Embryonic facial prominence (tissue), 1 donor: ENCODE measurements at regions not wholly inside any gene's neighbourhood (a gene's known extent, or its start where the extent isn't known, plus 50 kb on each side); places are given as distances from the start of the nearest gene placed in this dataset.
"Not testable (repeated sequence)": the region's sequence is repeated elsewhere in the genome, so short reads cannot be mapped to it uniquely, and the experiment has no call there.

Experiments
- DNase-seq: peaks from one replicate; pipeline ENCODE4 v3.0.0-alpha.2; 2016; ENCODE audit errors: extremely low spot score

DNA sequence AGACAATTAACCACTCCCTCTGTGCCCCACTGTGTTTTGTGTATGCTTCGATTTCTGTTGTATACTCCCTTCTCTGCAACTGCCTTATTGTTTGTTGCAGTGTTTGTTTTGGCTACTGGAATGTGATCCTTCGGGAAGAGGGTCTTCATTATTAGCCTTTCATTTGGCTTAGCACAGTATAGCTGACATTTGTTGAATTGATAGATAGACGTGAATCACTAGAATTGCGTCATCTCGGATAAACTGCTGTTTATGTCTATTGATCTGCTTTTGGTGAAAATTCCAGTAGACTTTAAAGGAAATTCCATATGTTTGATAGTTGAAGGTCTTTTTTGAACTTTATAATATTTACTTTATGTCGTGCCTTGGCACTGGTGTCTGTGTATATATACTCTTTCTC, 189.9 kb upstream of the EYA4 start:
- DNase-seq: no peak

DNA sequence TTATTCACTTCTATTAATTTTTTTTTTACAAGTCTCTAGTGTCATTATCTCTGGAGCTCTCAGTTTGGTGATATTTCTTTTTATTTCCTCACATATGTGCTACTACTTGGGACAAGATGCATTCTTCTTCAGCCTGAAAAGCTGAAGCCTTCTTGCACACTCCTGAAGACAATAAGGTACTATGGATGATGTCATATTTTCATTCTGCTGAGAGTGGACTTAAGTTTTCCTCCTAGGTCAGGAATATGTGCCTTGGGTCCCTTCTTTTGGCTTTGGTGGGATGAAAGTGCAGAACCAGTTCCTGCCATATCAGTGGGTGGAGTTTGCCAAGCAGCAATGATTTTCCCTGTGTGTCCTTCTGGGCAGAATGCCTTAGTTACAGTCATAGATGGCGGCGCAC, 188.7 kb upstream of the EYA4 start:
- DNase-seq: no peak

DNA sequence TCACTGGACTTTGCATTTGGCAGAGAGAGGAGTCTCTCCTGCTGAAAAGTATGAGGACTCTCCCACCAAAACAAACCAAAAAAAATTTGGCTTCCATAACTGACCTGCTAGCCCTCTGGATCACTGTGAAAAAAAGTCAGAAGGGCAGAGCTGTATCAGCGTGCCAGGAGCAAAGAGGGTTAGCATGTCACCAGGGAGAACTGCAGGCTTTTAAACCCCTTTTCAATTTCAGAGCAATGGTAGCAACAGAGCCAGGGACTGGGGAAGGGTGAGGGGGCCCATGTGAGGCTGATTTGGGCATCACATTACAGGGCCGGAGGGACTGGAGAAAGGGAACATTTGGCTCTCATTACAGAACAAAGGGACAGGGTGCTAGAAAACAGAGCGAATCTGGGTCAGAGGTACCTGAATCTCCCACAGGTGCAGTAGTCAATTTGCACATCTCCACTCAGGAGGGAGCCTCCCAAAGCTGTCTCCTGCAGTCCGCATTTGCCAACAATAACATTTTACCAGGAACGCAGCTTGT, 185.7 kb upstream of the EYA4 start:
- no peak for DNase-seq

DNA sequence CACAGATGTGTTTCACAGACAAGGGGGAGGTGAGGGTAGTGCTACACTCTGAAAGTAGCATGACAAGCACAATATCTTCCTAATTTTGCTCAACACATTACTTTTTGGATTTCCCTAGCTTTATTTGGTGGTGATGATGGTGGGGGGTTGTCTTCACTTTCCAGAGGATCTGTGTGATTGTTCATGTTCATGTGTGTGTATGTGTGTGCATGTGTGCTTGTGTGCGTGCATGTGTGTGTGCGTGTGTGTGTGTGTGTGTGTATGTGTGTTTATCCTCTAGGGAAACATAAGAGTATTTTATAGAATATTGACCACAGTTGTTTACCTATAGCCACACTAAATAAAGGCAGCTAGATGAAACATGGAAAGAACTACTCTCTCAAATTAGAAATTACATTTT, 183.8 kb upstream of the EYA4 start:
- no peak for DNase-seq

DNA sequence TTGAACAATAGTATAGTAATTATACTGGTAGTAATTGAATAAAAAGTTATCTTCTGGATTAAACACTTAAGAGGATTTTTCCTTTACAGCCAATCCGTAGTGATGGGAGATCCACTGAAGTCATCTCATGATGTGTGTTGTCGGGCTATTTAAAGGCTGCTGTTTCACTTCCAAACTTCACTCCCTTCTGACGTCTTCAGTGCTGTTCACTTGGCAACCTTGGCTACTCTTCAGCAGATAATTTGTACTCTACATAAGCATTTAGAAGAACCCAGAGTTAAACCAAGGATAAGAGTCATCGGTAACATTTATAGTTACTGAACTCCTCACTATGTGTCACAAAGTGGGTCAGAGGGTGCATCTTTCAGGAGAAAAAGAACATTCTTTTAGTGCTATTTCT, 179.1 kb upstream of the EYA4 start:
- DNase-seq: no peak

DNA sequence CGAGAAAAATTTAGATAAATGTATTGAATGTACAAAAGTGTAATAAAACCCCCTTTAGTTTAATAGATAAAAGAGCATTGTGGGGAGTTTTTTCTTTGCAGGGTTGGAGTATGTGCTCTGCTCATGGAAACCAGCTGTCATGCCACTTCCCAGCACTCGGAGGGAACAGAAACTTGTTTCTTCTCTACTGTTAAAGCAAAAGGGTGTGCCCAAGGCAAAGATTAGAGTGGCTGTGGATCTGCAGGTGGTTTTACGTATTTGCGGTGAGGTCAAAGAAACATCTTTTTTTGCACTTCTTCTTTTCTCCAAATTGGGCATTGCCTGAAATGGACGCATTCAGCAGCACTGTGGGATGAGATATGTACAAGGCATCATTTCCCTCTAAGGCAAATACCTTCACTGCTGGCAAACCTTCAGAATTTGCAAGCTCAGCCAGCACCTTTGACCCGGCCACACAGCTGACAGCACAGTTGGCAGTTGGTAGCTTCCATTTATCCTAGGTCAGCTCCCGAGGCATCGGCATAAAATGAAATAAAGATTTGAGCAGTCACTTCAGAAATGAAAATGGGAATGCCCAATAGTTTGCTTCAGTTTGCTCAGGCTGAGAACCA, 178.4 kb upstream of the EYA4 start:
- no peak for DNase-seq

DNA sequence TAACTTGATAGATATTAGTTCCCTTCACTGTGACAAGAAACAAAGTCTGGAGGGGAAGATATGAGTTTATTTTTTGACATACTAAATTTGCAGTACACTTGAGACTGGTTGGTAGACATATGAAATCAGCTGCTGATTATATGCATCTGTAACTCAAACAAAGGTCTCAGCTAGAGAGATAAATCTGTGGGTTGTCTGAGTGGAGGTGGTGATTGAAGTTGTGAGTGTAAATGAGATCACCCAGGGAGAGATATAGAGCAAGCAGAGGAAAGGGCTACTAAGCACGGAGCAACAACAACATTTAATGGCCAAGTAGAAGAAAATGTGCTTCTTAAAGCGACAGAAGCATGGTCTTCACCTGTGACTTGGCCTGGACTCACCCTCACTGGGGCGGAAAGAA, 173.2 kb upstream of the EYA4 start:
- DNase-seq: no peak

DNA sequence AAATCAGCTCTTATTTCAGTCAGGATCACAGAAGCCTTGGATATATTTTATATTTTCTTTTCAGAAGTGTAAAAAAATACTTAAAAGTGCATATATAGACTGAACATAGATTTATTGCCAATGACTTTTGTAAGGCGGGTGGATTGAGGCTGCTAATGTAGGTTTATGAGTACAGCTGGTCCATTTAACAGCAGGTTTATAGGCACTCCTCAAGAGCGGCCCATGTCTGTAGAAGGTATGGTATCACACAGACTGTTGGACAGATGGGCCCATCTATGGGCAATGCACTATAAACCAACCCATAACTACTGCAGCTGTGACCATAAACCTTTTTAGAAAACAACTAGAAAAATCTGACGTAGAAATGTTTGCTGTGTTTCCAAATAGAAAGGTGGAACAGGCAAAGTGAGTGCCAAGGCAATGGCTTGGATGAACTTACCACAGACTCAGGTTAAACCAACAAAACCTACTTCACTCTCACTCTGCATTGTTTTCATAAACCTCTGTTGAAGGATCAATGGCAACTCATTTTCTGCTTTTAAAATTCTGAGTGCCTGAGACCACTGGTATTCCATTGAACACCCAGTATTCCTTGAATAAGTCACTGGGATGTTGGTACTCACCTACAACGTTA, 170.6 kb upstream of the EYA4 start:
- no peak for DNase-seq

DNA sequence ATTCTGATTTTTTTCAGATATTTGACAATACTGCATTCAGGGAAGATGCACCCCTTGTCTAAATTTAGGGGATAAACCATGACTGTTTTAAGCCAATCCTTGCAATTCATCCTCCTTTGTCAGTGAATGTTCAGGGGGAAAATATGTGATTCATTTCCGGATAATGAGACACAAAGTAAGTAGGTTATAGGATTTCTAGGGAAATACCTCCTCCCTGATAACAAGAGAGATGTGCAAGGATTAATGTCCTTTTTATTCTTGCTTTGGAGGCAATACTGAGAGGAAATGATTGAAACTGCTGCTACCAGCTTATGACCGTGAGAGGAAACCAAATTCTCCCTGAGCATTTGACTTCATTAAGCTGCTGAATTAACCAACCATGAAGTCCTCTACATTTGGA, 161.3 kb upstream of the EYA4 start:
- no peak for DNase-seq

DNA sequence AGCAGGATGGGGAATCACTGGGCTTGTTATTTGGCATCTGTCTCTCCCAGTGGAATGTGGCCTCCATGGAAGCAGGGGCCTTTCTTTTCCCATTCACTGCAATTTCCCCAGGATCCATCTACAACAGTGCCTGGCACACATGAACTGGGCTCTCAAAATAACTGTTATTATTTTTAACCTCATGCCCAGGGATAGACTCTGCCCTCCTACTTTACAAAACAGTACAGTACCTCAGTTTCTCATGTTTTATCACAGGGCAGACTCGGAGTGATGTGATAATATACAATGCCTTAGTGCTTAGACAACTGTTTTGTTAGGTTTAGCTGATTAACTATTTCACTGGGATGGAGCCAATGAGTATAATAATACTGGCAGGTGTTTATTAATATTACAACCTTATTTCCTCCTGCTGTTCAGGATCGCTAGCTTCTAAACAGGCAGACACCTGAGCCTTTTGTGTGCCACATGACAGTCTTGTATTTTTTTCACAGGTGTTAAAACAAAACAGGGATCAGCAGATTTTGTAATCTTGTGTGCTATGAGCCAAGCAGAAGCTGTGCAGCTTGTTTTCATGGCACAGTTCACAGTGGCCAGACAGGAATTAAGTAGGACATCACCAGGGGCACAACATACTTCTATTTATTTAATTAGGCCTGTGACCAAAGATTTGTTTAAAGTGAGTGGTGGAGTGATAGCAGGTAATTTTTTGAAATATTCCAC, 157.7 kb upstream of the EYA4 start:
- DNase-seq: no peak

DNA sequence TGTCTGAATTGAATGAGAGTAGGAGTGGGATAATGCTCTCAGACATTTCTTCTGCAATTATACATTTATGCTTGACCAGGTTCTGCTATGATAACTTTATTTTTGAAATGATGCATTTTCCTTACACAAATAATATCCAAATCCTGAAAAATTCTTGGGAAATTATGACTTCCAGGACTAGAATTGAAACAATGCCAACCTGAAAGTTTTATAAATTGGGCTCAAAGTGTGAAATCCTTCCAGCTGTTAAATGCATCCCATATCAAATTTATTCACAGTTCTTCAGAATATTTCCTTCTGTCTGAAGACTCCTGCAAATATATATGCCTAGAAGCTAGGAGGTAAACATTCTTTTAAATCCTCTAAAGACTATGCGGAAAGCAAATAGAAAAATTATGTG, 155.7 kb upstream of the EYA4 start:
- no peak for DNase-seq

DNA sequence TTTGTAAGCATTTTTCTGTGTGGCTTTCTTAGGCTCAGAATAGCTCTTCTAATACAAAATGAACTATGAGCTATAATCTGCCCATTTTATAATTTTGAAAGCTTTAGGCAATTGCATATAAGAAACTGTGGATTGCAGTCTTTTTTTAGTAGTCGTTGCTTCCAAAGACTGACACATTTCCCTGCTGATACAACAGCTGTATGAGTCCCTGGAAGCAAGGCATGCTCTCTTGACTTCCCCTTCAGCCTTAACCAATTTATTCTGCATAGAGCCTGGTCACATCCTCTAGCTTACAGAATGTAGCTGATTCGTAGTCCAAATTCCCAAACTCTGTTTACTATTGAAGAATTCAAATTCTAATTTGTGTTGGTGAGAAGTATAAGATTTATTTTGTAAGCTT, 155.3 kb upstream of the EYA4 start:
- no peak for DNase-seq

DNA sequence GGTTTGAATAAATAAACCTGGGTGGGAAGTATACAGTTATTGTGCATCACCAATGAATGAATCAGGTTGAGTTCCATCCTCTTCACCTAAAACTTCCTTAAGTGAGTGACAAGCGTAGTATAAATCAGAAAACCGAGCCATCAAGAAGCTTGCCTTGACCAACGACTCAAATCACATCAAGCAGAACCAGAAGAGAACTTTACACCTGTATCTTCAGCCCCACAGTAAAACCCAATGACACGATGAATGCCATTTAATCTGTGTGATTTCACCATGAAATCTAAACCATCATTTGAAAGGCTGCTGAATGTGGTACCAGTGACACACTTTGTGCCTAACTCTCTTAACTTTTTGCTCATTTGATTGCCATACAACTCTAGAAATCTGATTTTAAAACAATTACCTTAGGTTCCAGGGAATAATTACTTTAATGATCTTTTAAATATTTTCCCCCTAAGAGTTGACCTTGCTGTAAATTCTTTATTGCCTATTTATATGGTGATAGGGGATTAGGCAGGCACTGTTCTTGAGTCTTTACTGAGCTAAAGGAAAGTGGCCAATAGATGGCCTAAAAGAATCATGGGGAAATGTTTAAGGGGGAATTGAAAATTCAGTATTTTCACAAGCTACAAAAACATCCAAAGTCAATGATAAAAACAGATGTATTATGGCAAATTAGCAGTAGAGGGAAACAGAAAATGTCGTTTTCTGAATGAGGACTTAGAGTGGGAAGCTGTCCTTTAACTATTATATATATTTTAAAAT, 152.0 kb upstream of the EYA4 start:
- DNase-seq: no peak

DNA sequence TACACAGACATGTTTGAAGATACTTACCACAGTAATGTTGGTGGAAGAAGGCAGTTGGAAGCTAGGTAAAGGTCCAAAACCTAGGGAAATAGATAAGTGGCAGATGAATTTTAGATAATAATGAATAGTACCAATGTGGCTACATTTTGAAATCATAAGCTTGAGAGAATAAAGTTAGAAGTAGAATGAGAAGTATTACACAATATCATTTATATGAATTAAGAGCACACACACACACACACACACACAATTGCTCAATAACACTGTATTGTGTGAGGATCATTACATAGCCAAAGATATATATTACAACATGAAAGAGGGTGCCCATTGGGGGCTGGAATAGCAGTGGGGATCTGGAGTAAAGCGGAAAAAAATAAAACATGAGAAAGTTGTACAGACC, 149.0 kb upstream of the EYA4 start:
- no peak for DNase-seq

DNA sequence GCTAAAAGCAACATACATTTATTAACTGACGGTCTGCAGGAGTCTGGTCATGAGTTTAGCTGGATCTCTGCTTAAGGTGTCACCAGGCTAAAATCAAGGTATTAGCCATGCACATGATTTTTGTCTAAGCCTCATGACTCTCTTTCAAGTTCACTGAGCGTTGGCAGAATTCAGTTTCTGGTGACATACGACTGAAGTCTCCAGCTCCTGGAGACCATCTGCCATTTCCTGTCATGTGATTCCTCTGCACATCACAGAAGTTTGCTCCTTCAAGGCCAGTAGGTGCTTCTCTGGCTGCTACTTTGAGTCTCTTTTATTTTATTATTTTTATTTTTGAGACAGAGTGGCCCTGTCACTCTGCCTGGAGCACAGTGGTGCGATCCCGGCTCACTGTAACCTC, 148.4 kb upstream of the EYA4 start:
- no peak for DNase-seq

DNA sequence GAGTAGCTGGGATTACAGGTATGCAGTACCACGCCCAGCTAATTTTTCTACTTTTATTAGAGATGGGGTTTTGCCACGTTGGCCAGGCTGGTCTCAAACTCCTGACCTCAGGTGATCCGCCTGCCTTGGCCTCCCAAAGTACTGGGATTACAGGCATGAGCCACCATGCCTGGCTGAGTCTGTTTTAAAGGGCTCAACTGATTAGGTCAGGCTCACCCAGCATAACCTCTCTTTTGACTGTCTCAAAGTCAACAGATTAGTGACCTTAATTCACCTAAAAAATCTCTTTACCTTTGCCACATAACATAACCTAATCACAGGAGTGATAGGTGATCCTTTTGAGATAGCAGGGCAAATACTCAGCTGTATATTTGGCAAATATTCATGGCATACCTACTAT, 147.9 kb upstream of the EYA4 start:
- DNase-seq: not testable (repeated sequence)

DNA sequence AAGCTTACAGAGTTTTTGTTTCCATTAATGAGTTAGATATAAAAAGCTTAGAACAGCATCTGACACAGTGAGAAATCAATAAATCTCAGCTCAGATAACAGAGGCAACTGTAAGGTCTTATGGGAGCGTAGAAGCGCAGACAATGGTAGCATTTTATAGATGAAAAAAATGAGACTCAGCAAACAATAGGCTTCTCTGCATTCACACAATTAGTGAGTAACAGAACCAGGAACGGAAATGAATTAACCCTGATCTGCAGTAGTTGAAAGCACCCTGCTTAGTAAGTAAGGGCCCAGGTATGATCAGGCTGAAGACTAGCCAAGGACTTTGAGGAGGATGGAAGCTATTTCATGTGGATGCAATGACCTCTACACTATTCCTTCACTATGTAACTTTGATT, 147.2 kb upstream of the EYA4 start:
- DNase-seq: no peak

DNA sequence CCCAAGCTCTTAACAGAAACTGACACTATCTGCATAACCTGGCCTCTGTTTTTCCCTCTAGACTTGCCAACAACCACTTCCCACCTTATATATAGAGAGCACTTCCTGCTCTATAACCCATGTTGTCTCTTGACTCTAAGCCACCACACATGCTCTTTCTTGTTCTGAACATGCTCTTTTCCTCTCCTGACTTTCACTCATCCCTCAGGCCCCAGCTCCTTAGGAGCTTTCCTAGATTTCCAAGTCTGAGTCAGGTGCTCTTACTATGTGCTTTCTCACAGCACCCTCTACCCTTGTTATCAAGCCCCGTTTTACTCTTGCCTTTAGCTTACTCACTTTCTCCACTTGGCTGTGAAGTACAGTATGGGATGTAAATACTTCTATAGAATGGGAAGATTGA, 143.9 kb upstream of the EYA4 start:
- DNase-seq: no peak

DNA sequence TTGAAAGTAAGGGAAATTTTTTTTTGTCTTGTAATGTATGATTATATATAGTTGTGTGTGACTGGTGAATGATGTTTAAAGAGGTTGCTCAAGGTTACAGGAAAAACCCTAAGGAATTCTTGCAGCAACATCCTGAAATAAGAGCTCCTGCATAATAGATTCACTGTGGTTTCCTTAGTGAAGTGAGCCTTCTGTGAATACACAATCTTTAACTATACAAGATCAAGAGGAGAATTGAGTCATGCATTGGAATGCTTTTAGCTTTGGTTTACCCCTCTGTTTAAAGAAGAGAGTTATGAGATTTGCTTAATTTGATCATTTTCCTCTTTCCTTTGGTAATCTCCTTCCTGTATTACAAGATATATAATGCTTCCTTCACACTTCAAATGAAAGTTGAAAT, 141.6 kb upstream of the EYA4 start:
- DNase-seq: no peak

DNA sequence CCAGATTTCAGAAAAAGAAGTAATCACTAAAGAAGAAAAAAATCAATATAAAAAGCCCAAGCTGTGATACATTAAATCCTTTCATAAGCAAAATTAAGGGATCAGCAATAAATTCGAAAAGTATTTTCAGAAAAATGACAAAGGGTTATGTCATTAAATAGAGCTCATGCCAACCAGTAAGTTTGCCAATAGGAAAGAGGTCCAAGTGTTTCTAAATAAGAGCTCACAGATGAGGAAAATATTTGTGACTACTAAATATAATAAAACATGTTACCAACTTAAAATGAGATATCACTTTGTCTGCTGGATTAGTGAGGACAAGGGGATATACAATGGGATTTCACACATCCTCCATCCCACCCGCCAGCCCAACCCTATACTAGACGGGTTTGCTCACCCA, 140.3 kb upstream of the EYA4 start:
- no peak for DNase-seq

DNA sequence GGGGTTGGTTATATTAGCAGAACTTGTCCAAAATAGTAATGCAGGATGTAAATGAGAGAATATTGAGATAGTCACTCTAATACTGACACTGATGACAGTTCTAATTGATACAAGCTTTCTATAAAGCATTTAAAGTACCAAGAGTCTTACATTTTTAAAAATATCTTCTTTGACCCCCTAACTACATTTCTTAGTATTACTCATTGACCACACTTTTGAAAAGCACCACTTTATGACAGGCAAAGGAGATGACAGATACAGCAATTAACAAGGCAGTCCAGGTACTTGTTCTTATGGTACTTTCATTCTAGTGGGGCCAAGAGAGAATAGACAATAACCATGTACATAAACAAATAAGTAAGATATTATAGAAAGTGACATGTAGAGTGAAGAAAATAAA, 139.4 kb upstream of the EYA4 start:
- no peak for DNase-seq

DNA sequence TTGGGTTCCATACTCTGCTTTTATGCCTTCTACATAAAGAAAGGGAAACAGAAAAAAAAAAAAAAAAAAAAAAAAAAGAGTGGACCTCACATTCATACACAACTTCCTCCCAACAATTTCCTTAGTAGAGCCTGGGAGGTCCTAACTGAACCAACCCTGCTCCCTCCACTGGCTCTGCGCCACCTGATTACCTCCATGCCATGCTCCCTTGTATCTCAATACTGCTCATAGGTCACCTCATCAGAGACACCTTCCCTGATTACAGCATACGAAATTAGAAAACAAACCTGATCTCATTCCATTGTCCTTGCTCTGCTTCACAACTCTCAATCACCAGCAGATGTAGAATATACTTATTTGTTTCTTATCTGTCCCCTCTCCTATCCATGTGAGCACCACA, 134.2 kb upstream of the EYA4 start:
- no peak for DNase-seq

DNA sequence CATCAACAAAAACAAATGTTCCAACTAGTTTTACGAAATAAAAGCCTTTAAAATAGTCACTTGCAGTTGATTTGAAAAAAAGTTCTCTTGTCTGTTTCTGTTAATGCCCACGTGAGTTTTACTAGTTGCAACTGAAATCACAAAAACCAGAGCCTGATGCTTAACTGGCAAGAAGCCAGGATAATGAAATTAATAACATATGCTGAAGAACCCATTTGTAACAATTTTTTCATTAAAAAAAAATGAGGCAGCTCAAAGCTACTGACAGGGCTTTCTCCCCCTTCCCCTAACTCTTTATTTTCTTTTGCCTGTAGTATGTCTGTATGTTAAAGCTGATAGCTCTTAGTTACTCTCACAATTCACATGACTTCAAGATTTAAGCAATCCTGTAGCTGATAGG, 132.7 kb upstream of the EYA4 start:
- DNase-seq: peak; percentile 29
